ENCODE measurements at regions not wholly inside any gene's neighbourhood (a gene's known extent, or its start where the extent isn't known, plus 50 kb on each side); places are given as distances from the start of the nearest gene placed in this dataset.
A peak's percentile ranks its signal among the peaks of the same experiment; 100 is the strongest.

DNA sequence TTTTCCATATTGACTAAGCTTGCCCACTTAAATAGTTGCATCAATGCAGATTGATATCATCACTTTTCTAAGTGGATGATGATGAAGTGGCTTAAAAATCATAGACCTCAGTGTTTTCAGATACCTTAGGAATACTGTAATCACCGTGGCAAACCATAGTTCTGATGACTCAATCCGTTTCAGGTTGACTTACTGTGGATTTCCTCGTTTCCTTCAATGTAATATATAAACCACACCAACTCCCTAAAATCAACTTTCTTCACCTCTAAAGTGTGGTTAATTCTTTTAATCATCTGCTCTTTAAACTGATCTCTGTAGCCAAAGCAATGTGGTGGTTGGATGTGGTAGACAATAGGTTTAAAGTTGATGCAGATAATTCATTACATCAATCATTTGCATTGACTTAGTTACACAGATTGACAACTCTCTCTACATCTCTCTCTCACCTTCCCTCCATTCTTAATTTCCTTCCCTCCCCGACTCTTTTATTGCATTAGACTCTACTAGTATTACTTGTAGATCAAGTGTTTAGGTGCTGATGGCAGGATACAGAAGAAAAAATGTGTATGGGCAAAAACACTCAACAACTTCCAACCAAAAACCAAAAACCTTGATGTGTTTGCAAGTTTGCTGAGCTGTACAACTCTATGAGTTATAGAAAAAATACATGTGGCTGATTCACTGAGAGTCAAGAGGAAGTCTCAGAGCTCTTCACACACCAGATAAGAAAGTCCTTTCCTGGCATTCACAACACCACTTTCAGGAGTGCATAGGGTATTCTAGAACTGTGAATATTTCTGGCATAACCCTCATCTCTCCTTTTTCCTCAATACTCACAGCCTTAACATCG, 243.5 kb downstream of the NFKBIZ start:
- Mint-ChIP-seq H3K4me3 (peak overlapping the region; percentile 52), H3K27me3 (ENCODE audit: low read depth) (peaks cover 3% of the 10 kb centered on the region), H3K27ac (peak overlapping the region; percentile 83), H3K4me1 (ENCODE audit: low read depth) (peaks cover 45% of the 10 kb centered on the region), H3K9me3 (no peaks in the 10 kb centered on the region), H3K36me3 (ENCODE audit: low read depth) (no peaks in the 10 kb centered on the region)
- peak; percentile 61 for DNase-seq (ENCODE audit: low spot score)

DNA sequence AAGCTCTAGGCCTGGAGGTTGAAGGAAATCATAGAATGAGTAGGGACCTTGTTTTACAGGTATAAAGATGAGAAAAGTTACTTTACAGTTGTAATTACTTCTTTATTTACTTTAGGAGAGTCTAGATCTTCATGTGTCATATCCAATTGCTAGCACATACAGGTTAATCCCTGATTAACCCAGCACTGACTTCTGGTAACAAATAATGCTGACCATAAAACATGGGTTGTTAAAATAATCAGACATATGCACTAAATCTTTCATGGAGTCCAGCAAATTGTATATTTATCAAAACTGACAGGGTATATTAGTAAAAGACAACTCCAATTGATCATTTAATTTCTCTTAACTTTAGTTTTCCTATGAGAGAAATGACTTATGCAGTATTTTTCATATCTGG, 245.2 kb downstream of the NFKBIZ start:
- H3K27ac Mint-ChIP-seq, result peak overlapping the region; percentile 21
- H3K27me3 Mint-ChIP-seq (ENCODE audit: low read depth), result peaks cover 5% of the 10 kb centered on the region
- H3K4me3 Mint-ChIP-seq, result no peak overlapping the region
- peaks cover 1% of the 10 kb centered on the region for H3K36me3 Mint-ChIP-seq (ENCODE audit: low read depth)
- no peaks in the 10 kb centered on the region for H3K9me3 Mint-ChIP-seq
- no peak for DNase-seq (ENCODE audit: low spot score)
- H3K4me1 Mint-ChIP-seq (ENCODE audit: low read depth), result peaks cover 45% of the 10 kb centered on the region

DNA sequence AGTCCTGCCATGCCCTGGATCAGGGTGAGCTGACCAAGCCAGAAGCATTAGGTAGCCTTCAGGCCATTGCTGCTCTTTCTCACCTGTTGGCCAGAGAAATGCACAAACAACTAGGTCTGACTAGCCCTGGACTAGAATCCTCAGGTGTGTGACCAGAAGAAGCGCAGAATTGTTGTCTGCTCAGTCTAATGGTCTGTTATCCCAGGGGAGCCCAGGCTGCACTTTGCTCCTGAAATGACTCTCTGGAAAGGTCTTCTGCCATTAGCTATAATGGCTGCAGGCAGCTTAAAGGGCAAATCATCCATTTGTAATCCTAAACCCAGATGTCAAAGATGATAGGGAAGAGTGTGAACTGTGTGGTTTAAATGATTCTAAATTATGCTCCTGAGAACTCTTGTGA, 246.1 kb downstream of the NFKBIZ start:
- Mint-ChIP-seq H3K36me3 (ENCODE audit: low read depth) (peaks cover 3% of the 10 kb centered on the region), H3K27me3 (ENCODE audit: low read depth) (peaks cover 5% of the 10 kb centered on the region), H3K4me1 (ENCODE audit: low read depth) (peaks cover 45% of the 10 kb centered on the region), H3K9me3 (no peaks in the 10 kb centered on the region), H3K4me3 (no peak overlapping the region), H3K27ac (no peak overlapping the region)
- no peak for DNase-seq (ENCODE audit: low spot score)

DNA sequence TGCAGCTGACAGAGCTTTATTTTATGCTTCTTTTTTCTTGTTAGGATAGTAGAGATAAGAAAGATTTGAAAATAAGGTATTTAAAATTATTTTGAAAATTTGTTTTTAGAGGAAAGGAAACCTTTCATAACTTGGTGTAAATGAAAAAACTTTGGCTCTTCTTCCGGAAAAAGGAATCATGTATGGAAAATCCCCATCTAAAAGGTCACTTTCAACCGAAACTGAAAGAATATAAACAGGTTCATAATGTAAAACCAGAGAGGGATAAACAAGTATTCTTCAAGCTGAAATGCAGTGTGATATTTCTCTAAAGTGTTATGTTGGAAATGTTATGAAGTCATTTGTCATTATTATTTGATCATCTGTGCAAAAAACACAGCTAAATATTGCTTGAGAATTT, 246.8 kb downstream of the NFKBIZ start:
- Mint-ChIP-seq H3K27ac (no peak overlapping the region), H3K36me3 (ENCODE audit: low read depth) (peaks cover 3% of the 10 kb centered on the region), H3K27me3 (ENCODE audit: low read depth) (peaks cover 5% of the 10 kb centered on the region), H3K4me3 (no peak overlapping the region), H3K9me3 (no peaks in the 10 kb centered on the region), H3K4me1 (ENCODE audit: low read depth) (peaks cover 41% of the 10 kb centered on the region)
- DNase-seq (ENCODE audit: low spot score), result no peak

DNA sequence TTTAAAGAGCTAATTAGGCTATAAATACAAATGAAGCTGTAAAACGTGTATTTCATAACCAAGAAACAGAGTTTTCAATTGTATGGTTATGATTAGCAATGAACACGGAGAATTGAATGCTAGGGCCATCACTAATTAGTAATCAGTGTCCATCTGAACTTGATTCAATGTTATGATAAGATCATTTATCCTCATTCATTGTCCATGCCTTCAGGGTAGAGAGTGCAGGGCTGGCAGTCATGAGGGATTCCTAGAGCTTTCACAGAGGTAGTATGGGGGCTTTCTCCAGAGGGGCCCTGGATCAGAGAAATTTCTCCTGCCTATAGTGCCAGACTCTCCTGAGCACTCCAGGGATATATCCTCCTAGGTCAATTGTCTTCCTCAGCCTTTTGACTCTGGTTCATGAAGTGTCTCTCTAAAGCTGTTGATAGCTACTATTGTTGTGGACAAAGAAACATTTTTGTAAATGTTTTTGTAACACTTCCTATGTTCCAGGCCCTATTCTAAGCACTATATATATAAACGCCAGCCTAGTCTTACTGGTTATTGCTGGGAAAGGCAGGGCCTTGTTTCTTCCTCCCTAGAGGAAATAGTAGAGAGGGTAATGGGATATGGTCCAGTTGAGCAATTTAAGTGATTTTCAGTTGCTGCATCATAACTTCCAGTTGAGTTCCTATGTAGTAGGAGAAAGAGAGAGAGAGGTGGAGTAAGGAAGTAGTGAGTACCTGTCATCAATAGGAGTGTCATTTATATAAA, 249.0 kb downstream of the NFKBIZ start:
- Mint-ChIP-seq H3K27ac (no peak overlapping the region), H3K4me3 (no peak overlapping the region)

DNA sequence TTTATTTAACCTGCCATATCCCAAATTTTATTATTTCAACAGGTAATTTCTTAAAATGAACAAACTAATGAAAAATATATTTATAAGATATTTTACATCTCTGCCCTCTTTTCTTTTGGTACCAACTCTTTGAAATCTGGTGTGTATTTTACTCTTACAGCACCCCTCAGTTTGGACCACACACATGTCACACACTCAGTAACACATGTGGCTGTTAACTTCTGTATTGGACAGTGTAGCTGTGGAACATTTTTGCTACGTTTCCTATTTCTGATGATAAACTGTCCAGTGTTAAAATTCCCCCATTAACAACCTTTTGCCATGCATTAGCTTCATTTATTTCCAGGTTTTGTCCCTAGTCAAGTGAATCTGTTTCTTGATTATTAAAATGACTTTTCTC, 250.6 kb downstream of the NFKBIZ start:
- H3K4me3 Mint-ChIP-seq, result no peak overlapping the region
- no peak overlapping the region for H3K27ac Mint-ChIP-seq
- peaks cover 7% of the 10 kb centered on the region for H3K27me3 Mint-ChIP-seq (ENCODE audit: low read depth)
- DNase-seq (ENCODE audit: low spot score), result no peak
- peaks cover 10% of the 10 kb centered on the region for H3K4me1 Mint-ChIP-seq (ENCODE audit: low read depth)
- H3K9me3 Mint-ChIP-seq, result no peaks in the 10 kb centered on the region
- H3K36me3 Mint-ChIP-seq (ENCODE audit: low read depth), result peaks cover 3% of the 10 kb centered on the region

More for the DNA sequence above, 249.0 kb downstream of the NFKBIZ start:
- Mint-ChIP-seq H3K4me1 (ENCODE audit: low read depth) (peaks cover 23% of the 10 kb centered on the region), H3K36me3 (ENCODE audit: low read depth) (peaks cover 3% of the 10 kb centered on the region), H3K9me3 (no peaks in the 10 kb centered on the region), H3K27me3 (ENCODE audit: low read depth) (peaks cover 7% of the 10 kb centered on the region)
- no peak for DNase-seq (ENCODE audit: low spot score)

DNA sequence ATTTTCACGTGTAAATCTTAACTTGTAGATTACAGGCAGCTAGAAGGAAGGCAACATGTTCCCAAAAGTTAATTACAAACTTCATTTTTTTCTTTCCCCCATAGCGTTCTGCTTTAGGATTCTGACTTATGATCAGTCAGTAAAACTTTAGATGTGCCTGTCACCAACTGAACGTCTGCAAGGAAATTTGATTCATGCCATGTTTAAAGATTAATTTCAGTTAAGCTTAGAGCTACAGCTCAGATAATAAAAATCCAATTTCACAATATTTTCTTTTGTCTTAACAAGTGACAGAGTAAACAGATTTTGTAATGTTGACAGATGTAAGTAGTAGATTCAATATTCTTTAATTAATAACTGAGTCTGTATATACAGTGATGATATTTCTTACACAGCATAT, 253.1 kb downstream of the NFKBIZ start:
- H3K27me3 Mint-ChIP-seq (ENCODE audit: low read depth), result peaks cover 4% of the 10 kb centered on the region
- H3K9me3 Mint-ChIP-seq, result peaks cover 10% of the 10 kb centered on the region
- no peak for DNase-seq (ENCODE audit: low spot score)
- no peak overlapping the region for H3K27ac Mint-ChIP-seq
- H3K4me3 Mint-ChIP-seq, result no peak overlapping the region
- peaks cover 9% of the 10 kb centered on the region for H3K36me3 Mint-ChIP-seq (ENCODE audit: low read depth)
- H3K4me1 Mint-ChIP-seq (ENCODE audit: low read depth), result peaks cover 6% of the 10 kb centered on the region

DNA sequence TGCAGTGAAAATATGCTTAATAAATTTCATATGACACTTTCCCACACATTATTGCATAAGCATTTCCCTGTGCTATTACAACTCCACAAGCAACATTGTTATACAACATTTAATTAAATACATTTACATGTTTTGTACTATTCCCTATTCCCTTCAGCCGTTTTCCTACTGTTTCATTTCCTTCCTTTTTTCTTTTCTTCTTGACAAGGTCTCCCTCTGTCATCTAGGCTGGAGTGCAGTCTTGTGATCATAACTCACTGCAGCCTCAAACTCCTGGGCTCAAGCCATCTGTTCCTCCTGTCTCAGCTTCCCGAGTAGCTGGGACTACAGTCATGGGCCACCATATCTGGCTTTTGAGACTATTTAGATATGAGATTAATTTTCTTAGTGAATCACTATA, 254.7 kb downstream of the NFKBIZ start:
- Mint-ChIP-seq H3K4me3 (no peak overlapping the region), H3K9me3 (peaks cover 20% of the 10 kb centered on the region), H3K27me3 (ENCODE audit: low read depth) (peaks cover 4% of the 10 kb centered on the region), H3K36me3 (ENCODE audit: low read depth) (peaks cover 16% of the 10 kb centered on the region), H3K4me1 (ENCODE audit: low read depth) (peaks cover 6% of the 10 kb centered on the region), H3K27ac (no peak overlapping the region)
- no peak for DNase-seq (ENCODE audit: low spot score)

DNA sequence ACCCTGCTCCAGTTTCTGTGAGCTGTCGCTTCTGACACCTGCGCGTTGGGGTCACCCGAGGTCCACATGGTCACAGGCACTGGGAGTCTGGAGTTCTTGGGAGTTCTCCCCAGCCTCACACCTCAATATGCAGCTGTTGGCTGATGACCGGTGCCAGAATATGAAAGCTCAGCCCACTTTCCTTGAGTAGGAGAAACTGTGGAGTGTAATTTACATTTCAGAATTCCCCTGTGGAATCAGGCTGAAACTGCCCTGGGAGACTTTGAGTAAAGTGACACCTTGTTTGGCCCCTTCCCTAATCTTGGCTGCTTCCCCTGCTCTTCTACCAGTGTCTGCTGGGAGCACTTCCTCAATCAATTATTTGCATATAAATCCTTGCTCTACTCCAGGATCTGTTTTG, 255.9 kb downstream of the NFKBIZ start:
- peaks cover 2% of the 10 kb centered on the region for H3K27me3 Mint-ChIP-seq (ENCODE audit: low read depth)
- H3K27ac Mint-ChIP-seq, result no peak overlapping the region
- DNase-seq (ENCODE audit: low spot score), result no peak
- H3K9me3 Mint-ChIP-seq, result peaks cover 24% of the 10 kb centered on the region
- peaks cover 15% of the 10 kb centered on the region for H3K36me3 Mint-ChIP-seq (ENCODE audit: low read depth)
- no peak overlapping the region for H3K4me3 Mint-ChIP-seq
- peaks cover 6% of the 10 kb centered on the region for H3K4me1 Mint-ChIP-seq (ENCODE audit: low read depth)

DNA sequence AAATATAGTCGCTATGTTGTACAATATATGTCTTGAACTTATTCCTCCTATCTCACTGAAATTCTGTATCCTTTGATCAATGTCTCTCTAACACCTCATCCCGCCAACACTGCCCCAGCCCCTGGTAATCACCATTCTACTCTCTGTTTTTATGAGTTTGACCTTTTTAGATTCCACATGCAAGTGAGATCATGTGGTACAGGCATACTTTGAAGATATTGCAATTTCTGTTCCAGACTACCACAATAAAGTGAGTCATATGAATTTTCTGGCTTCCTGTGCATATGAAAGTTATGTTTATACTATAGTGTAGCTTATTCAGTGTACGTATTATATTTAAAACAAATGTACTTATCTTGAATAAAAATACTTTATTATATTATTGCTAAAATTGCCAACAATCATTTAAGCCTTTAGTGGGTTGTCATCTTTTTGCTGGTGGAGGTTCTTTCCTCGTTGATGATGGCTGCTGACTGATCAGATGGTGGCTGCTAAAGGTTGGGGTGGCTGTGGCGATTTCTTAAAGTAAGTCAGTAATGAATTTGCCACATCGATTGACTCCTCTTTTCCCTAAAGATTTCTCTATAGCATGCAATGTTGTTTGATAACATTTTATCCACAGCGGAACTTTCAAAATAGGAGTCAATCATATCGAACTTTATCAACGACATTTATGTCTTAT, 257.2 kb downstream of the NFKBIZ start:
- Mint-ChIP-seq H3K4me3 (no peak overlapping the region), H3K4me1 (ENCODE audit: low read depth) (peaks cover 6% of the 10 kb centered on the region), H3K27ac (peak overlapping the region; percentile 5), H3K9me3 (peaks cover 27% of the 10 kb centered on the region), H3K27me3 (ENCODE audit: low read depth) (peaks cover 2% of the 10 kb centered on the region), H3K36me3 (ENCODE audit: low read depth) (peaks cover 15% of the 10 kb centered on the region)
- DNase-seq (ENCODE audit: low spot score), result peak; percentile 32

DNA sequence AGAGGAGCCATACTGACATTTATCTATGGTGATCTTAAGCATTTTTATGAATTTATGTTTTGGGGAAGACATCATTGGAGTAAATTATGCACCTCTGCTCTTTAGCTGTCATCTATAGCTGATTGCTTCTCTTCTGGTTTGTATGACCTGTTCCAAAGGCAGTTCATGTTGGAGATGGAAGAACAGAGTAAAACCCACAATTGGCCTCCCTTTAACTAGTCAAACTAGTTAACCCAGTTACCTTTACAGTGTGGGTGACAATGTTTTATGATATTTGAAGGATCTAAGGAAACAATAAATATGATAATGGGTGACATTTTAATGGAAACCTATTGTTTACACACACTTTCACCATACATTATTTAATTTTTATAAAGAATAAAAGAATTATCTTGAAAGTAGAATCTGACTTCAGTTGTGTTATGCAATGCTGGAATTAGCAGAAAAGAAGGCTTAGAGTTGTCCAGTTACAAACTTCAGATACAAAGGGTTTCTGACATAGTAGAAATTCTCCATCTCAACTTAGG, 263.5 kb downstream of the NFKBIZ start:
- DNase-seq (ENCODE audit: low spot score), result no peak
- no peaks in the 10 kb centered on the region for H3K27me3 Mint-ChIP-seq (ENCODE audit: low read depth)
- H3K9me3 Mint-ChIP-seq, result peaks cover 35% of the 10 kb centered on the region
- H3K4me1 Mint-ChIP-seq (ENCODE audit: low read depth), result peaks cover 32% of the 10 kb centered on the region
- H3K36me3 Mint-ChIP-seq (ENCODE audit: low read depth), result peaks cover 16% of the 10 kb centered on the region
- H3K27ac Mint-ChIP-seq, result peak overlapping the region; percentile 43
- H3K4me3 Mint-ChIP-seq, result no peak overlapping the region

DNA sequence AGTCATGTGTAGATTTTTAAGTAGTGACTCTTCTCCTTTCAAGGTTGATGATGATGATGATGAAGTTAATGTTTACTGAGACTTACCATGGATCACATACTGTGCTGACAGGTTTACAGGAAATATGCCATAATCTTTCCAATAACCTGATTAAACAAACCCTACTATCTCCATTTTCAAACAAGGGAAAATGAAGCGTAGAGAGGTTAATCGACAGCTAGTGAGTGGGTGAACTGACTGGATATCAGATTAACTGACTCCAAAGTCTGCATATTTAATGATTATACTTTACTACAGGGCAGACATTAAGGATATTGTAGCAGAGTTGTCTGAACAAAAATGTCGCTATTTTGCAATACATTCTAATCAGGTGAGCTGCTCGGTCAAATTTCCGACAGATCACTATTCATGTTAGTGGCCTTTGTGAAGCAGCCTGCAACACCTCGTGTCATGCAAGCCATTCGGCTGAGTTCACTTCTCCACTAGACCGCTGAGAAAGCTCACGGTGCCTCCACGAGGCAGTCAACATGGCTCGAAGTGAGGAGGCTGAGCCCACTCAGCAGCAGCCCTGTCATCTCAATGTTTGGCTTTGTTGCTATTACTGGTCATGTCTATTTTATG, 264.2 kb downstream of the NFKBIZ start:
- H3K27me3 Mint-ChIP-seq (ENCODE audit: low read depth), result no peaks in the 10 kb centered on the region
- H3K36me3 Mint-ChIP-seq (ENCODE audit: low read depth), result peaks cover 9% of the 10 kb centered on the region
- DNase-seq (ENCODE audit: low spot score), result no peak
- H3K4me1 Mint-ChIP-seq (ENCODE audit: low read depth), result peaks cover 32% of the 10 kb centered on the region
- H3K4me3 Mint-ChIP-seq, result peak overlapping the region; percentile 30
- H3K27ac Mint-ChIP-seq, result peak overlapping the region; percentile 70
- peaks cover 35% of the 10 kb centered on the region for H3K9me3 Mint-ChIP-seq

DNA sequence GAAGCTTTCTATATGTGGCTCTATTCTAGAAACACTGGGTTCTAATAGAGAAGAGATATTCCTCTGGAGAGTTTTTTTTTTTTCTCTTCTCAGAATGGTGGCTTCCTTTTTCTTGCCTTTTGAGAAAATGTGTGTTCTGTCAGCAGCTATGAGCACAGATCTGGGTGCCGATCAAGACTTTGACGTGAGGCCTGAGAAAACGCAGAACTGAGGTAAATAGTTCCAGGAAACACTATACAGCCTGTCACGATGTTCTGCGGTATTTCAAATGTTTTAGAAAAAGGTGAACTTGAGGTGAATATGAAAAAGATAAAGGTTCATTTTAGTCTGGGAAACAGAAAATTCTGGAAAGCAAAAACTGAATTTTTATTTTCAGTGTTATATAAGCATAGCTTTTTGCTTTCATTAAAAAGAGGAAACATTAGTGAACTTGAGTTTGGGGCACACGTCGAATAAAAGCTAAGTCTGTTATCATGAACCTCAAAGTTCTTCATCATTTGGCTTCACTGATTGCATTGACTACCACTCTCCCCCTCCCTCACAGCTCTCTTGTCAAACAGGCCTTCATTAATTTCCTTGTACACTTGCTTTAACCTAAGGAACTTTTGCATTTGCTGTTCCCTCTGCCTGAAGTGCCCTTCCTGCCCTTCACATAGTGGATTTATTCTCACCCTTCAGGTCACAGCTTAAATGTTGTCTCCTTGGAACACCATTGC, 265.1 kb downstream of the NFKBIZ start:
- Mint-ChIP-seq H3K27ac (peak overlapping the region; percentile 70), H3K36me3 (ENCODE audit: low read depth) (peaks cover 11% of the 10 kb centered on the region), H3K9me3 (peaks cover 38% of the 10 kb centered on the region), H3K4me1 (ENCODE audit: low read depth) (peaks cover 37% of the 10 kb centered on the region), H3K4me3 (peak overlapping the region; percentile 30), H3K27me3 (ENCODE audit: low read depth) (no peaks in the 10 kb centered on the region)
- peak; percentile 71 for DNase-seq (ENCODE audit: low spot score)
